ENCODE measurements at regions not wholly inside any gene's neighbourhood (a gene's known extent, or its start where the extent isn't known, plus 50 kb on each side); places are given as distances from the start of the nearest gene placed in this dataset.

GRCh38 chr1:57934745-57935144, 510.9 kb upstream of the DAB1 start:
- DNase-seq (ENCODE audit: low read depth in 2 of 2), result no peak

- no peak for DNase-seq (ENCODE audit: low read depth in 2 of 2)
Measured at GRCh38 chr1:57927003-57927402, 503.1 kb upstream of the DAB1 start.

GRCh38 chr1:57926025-57926552, 502.2 kb upstream of the DAB1 start:
- DNase-seq (ENCODE audit: low read depth in 2 of 2), result no peak

- no peak for DNase-seq (ENCODE audit: low read depth in 2 of 2)
Measured at GRCh38 chr1:57925226-57925625, 501.4 kb upstream of the DAB1 start.

DNA sequence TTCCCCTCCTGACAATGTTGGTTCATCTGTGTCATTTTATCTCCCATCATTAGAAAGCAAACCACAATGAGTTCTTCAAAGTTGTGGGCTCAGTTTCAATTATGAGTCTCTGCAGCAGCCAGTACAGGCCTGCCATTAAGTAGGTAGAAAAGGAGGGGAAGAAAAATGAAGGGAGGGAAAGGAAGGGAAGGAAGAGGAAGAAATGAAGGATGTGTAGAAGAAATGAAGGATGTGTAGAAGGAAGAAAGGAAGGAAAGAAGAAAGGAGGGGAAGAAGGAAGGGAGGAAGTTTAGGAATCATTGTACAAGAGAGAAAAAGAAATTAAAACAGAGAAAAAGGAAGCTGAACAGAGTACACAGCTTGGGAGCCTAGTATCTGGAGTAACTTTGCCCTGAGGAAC, 498.3 kb upstream of the DAB1 start:
- no peak for DNase-seq (ENCODE audit: low read depth in 2 of 2)

- DNase-seq (ENCODE audit: low read depth in 2 of 2), result no peak
Measured at GRCh38 chr1:57916041-57916440, 492.2 kb upstream of the DAB1 start.

GRCh38 chr1:57911427-57911826, 487.6 kb upstream of the DAB1 start:
- DNase-seq (ENCODE audit: low read depth in 2 of 2), result no peak

DNA sequence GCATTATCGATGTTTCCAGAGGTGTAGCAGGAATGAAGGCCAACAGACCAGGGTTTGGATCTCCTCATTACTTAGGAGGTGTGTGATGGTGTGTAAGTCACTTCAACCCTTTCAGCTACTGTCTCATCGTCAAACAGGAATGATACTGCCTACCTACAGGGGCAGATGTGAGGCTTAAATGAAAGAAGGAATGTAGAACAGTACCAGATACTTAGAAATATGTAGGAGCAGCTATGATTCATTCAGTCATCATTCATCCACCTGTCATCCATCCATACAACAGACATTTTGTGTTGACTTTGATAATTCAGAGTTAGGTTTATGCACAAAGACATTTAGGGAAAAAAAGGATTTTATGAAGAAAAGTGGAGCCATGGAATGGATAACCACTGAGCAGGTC, 486.9 kb upstream of the DAB1 start:
- DNase-seq (ENCODE audit: low read depth in 2 of 2), result no peak

DNA sequence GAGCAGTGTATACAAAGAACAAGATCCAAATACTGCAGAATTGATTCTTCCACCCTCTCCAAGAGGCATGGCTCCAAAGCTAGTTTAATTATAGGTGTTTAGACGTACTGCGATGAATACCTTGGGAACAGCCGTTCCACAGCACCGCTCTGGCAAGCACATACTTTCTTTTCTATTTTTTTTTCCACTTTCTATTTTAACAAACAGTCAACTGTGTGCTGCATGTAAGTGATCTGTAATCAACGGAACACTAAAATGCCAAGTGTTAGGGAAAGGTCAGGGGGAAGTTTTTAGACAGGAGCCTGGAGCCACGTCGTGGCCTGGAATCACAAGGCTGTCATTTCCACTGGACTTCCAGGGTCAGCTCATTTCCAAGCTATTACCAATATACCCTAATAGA, 486.4 kb upstream of the DAB1 start:
- no peak for DNase-seq (ENCODE audit: low read depth in 2 of 2)

- DNase-seq (ENCODE audit: low read depth in 2 of 2), result no peak
Measured at GRCh38 chr1:57908147-57908890, 484.5 kb upstream of the DAB1 start.

GRCh38 chr1:57901208-57901919, 477.5 kb upstream of the DAB1 start:
- no peak for DNase-seq (ENCODE audit: low read depth in 2 of 2)

GRCh38 chr1:57898531-57898930, 474.7 kb upstream of the DAB1 start:
- DNase-seq (ENCODE audit: low read depth in 2 of 2), result no peak

DNA sequence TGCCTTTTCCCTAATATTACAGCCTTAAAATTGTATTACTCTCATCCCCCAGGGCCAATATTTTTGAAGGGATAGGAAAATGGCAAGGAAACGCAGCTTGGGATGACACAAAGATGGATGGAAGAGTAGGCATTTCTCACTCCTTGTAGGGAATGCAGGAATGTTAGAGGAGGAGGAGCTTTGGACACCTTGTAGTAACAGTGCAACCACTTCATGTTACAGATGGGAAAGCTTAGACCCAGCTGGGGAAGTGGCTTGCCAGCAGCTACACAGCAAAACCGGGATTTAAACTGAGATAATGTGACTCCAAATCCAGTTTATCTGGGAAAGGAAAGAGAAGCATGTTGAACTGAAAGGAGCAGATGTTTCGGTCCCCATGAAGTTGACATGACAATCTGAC, 473.7 kb upstream of the DAB1 start:
- DNase-seq (ENCODE audit: low read depth in 2 of 2), result no peak

DNA sequence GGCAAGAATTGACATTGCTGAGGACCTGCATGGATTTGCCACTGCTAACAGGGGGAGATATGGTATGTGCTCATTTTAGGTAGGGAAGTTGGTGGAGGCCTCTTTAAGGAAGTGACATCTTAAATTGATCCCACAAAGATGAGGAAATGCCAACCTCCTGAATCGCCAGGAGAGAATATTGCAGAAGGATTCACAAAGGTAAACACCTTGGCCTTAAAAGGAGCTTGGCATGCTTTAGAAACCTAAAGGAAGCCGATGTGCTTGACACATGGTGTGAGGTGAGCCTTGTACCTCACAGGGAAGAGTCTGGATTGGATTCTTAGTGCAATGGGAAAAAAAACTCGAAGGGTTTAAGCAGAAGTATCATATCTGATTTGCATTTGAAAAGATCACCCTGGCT, 470.5 kb upstream of the DAB1 start:
- no peak for DNase-seq (ENCODE audit: low read depth in 2 of 2)

DNA sequence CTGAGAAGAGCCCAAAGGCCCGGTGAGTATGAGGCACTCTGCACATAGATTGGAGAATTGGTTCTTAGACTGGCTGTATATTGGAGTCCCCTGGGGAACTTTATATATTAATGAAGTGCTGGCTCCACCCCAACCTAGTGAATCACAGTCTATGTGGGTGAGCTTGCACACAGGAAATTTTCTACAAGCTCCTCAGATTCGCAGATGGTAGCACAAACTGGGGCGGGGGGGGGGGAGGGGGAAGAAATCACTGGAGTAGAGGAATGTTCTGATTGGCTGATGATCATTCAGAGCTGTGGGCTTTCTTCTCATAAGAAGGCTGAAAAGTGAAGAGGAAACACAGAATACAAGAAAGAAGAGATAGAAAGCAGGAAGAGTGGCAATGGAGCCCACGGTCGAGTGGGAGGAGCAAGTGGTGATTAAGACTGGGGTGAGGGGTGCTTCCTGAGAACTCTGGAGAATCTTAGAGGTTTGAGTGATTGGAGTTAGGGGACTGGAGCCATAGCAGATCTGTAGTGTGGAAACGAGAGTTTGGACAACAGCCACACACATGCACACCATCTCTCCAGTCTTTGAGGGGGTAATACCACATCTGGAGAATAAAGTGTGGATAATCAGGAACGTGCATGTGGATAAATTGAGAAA, 465.9 kb upstream of the DAB1 start:
- DNase-seq (ENCODE audit: low read depth in 2 of 2), result peak; percentile 81 to 83

GRCh38 chr1:57887964-57888491, 464.2 kb upstream of the DAB1 start:
- no peak for DNase-seq (ENCODE audit: low read depth in 2 of 2)

DNA sequence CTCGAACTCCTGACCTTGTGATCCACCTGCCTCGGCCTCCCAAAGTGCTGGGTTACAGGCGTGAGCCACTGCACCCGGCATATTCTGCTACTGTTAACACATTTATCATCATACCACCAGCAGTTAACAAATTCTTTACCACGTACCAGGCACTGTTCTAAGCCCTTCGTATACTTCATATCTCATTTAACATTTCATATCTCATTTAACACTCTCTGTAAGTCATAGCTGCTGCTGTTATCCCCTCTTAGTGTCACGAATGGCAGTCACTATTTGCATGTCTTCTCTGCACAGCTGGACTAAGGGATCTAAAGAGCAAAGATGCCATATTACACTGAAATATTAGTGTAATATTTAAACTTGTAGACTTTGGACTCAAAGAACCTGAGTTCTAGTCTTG, 462.5 kb upstream of the DAB1 start:
- DNase-seq (ENCODE audit: low read depth in 2 of 2), result no peak

- no peak for DNase-seq (ENCODE audit: low read depth in 2 of 2)
Measured at GRCh38 chr1:57883642-57883995, 459.8 kb upstream of the DAB1 start.

- no peak for DNase-seq (ENCODE audit: low read depth in 2 of 2)
Measured at GRCh38 chr1:57882934-57883641, 459.2 kb upstream of the DAB1 start.

DNA sequence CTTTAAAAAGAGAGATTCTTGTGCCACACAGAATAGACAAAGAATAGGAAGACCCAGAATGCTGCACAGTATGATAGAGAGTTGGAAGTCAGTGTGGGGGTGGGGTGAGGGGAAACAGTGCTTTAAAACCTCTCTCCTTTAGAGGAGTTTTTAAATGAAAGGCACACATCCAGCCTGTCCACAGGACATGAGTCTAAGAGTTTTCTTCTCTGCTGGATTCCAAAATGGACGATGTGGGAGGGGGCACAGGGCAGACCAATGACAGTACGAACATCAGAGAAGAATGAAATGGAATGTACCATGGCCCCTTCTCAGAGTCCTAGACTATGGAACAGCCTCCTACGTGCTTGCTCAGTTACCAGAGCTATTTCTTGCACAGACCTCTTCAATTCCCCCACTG, 458.2 kb upstream of the DAB1 start:
- DNase-seq (ENCODE audit: low read depth in 2 of 2), result no peak

DNA sequence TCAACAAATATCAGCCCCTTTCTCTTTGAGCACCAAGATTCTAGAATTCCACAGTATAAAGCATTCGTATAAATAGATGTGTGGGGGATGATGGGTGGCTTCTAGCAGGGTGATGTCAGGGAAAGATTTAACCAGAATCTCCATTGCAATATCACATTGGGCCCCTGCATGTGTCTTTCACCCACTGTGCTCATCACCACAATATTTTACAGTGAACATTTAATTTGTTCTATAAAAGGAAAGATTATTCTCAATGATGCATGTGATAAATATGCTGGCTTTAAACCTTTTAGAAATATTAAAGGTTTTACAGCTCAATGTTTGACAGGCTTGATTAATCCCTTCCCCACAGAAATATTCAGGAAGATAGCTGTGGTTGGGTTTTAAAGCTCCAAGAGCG, 457.8 kb upstream of the DAB1 start:
- DNase-seq (ENCODE audit: low read depth in 2 of 2), result peak in 1 of 2 experiments; percentile 27

GRCh38 chr1:57879700-57880099, 455.8 kb upstream of the DAB1 start:
- no peak for DNase-seq (ENCODE audit: low read depth in 2 of 2)
